Chondrocyte (in vitro differentiated cells): ENCODE measurements at regions not wholly inside any gene's neighbourhood (a gene's known extent, or its start where the extent isn't known, plus 50 kb on each side); places are given as distances from the start of the nearest gene placed in this dataset.
"Not testable (repeated sequence)": the region's sequence is repeated elsewhere in the genome, so short reads cannot be mapped to it uniquely, and the experiment has no call there.

Experiments used
- DNase-seq: peaks from one replicate; pipeline ENCODE4 v3.0.0; 2021; ENCODE audit warnings: mixed read lengths, low spot score
- H3K27ac Mint-ChIP-seq: one replicate; pipeline ENCODE4 v1.8.0; 2021; ENCODE audit warnings: mild to moderate bottlenecking, moderate library complexity, mixed read lengths; ENCODE audit not compliant: unreplicated experiment
- H3K27me3 Mint-ChIP-seq: 2 replicates; pipeline ENCODE4 v1.8.0; 2021; ENCODE audit warnings: low read depth, mixed read lengths
- H3K36me3 Mint-ChIP-seq: 2 replicates; pipeline ENCODE4 v1.8.0; 2021; ENCODE audit warnings: low read depth, mixed read lengths
- H3K4me1 Mint-ChIP-seq: 2 replicates; pipeline ENCODE4 v1.8.0; 2021; ENCODE audit warnings: low read depth, mild to moderate bottlenecking, mixed read lengths
- H3K4me3 Mint-ChIP-seq: one replicate; pipeline ENCODE4 v1.8.0; 2021; ENCODE audit warnings: mild to moderate bottlenecking, moderate library complexity, mixed read lengths; ENCODE audit not compliant: unreplicated experiment
- H3K9me3 Mint-ChIP-seq: 2 replicates; pipeline ENCODE4 v1.8.0; 2021; ENCODE audit warnings: low read depth, mixed read lengths
- TF ChIP-seq, protein P1 (sequence below): fragments of 200-600 bp; sonication (generic); IDR thresholded peaks from 2 replicates; pipeline ENCODE4 v1.5.0; 2021; ENCODE audit warnings: antibody characterized with exemption, mild to moderate bottlenecking, moderate library complexity

DNA sequence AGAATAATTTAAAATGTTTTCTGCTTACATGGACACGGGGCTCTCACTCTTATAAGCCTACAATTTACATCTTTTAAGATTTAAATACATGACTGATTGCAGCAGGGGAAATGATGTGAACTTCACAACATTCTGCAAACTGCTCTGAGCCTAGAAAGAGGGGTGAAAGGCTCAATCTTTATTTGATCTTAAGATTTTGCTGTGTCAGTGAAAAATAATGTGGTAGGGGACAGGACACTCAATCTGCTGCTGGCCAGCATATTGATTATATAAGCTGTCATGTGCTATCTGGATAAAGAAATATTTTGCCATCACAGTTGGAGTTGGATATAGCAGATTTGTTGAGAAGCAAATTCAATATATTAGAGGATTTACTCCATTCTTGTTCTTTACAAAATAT is 2210.5 kb downstream of the PCDH7 start:
- no peaks in the 10 kb centered on the region for H3K27me3 Mint-ChIP-seq
- no peak overlapping the region for H3K27ac Mint-ChIP-seq
- no peaks in the 10 kb centered on the region for H3K36me3 Mint-ChIP-seq
- no peaks in the 10 kb centered on the region for H3K9me3 Mint-ChIP-seq
- no peak overlapping the region for H3K4me3 Mint-ChIP-seq
- peaks cover 24% of the 10 kb centered on the region for H3K4me1 Mint-ChIP-seq
- DNase-seq: no peak
- TF ChIP-seq, protein P1, sequence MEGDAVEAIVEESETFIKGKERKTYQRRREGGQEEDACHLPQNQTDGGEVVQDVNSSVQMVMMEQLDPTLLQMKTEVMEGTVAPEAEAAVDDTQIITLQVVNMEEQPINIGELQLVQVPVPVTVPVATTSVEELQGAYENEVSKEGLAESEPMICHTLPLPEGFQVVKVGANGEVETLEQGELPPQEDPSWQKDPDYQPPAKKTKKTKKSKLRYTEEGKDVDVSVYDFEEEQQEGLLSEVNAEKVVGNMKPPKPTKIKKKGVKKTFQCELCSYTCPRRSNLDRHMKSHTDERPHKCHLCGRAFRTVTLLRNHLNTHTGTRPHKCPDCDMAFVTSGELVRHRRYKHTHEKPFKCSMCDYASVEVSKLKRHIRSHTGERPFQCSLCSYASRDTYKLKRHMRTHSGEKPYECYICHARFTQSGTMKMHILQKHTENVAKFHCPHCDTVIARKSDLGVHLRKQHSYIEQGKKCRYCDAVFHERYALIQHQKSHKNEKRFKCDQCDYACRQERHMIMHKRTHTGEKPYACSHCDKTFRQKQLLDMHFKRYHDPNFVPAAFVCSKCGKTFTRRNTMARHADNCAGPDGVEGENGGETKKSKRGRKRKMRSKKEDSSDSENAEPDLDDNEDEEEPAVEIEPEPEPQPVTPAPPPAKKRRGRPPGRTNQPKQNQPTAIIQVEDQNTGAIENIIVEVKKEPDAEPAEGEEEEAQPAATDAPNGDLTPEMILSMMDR: no peak

DNA sequence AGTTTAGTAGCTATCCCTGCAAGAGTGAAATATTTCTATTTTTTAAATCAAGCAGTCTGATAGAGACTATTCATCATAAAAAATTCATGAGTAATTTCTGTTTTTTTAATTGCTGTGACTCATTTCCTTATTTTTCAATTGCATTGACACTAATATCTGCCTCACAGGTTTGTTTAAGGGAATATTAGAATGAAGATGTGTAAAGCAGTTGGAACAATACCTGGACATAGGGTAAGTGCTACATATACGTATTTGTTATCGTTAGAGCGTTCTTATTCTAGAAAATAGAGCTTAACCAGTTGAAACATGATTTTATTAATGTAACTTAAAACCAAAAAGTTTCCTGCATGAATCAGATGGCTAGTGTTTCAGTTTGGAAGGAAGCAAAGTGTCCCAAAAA is 2211.3 kb downstream of the PCDH7 start:
- Mint-ChIP-seq H3K27me3 (no peaks in the 10 kb centered on the region), H3K4me1 (peaks cover 24% of the 10 kb centered on the region), H3K27ac (no peak overlapping the region), H3K4me3 (no peak overlapping the region), H3K36me3 (no peaks in the 10 kb centered on the region), H3K9me3 (no peaks in the 10 kb centered on the region)
- no peak for DNase-seq
- TF ChIP-seq, protein P1: no peak

DNA sequence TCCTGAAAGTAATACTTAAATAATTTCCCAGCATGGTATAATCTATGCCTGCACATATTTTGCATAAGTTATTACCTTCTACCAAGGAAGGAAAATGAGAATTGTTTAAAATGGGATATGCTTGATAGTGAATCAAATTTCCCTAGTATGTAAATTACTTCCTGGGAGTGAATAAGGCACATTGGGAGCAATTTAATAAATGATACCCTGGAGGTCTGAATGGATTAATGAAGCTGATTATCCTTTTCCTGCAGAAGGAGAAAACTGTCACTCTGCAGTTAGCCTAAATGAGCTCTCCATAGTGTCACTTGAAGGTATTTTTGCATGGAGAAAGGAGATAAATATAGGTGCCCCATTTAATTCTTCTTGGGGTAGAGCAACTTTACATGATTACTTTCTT is 2212.0 kb downstream of the PCDH7 start:
- H3K36me3 Mint-ChIP-seq: no peaks in the 10 kb centered on the region
- TF ChIP-seq, protein P1: no peak
- no peak overlapping the region for H3K27ac Mint-ChIP-seq
- DNase-seq: no peak
- H3K27me3 Mint-ChIP-seq: no peaks in the 10 kb centered on the region
- H3K4me1 Mint-ChIP-seq: peaks cover 24% of the 10 kb centered on the region
- H3K4me3 Mint-ChIP-seq: no peak overlapping the region
- no peaks in the 10 kb centered on the region for H3K9me3 Mint-ChIP-seq

DNA sequence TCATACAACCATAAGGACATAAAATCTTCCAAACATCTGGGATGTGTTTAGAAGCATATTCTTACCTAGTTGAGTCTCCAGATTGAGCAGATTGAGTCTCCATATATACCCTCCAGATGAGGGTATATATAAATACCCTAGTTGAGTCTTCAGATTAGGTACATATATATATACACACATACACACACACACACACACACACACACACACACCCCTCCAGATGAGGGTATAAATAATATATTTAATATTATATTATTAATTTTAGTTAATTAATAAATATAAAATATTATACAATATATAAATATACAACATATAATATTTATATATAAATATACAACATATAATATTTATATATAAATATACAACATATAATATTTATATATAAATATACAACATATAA is 2219.1 kb downstream of the PCDH7 start:
- H3K27me3 Mint-ChIP-seq, H3K4me1 Mint-ChIP-seq, H3K4me3 Mint-ChIP-seq, DNase-seq, H3K27ac Mint-ChIP-seq, H3K36me3 Mint-ChIP-seq: not testable (repeated sequence)
- H3K9me3 Mint-ChIP-seq: peaks cover 15% of the 10 kb centered on the region

DNA sequence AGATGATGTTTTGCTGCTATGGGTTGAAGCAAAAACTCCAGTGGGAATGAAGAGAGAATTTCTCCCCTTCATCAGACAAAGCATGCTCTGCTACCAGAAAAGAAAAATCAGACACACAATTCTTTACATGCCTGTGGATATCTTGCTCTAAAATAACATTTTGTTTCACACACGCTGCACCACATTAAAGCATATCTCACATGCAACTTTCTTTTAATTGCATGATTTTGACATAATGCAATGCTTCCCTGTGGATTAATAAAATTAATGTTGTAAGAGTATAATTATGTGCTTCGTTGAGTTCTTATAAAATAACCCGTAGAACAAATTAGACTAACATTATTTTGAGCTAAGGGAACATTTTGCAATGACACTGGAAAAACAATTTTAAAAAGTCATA is 2230.7 kb downstream of the PCDH7 start:
- Mint-ChIP-seq H3K27me3 (no peaks in the 10 kb centered on the region), H3K4me1 (no peaks in the 10 kb centered on the region), H3K36me3 (peaks cover 4% of the 10 kb centered on the region), H3K27ac (no peak overlapping the region), H3K4me3 (no peak overlapping the region), H3K9me3 (peaks cover 16% of the 10 kb centered on the region)
- TF ChIP-seq, protein P1: no peak
- no peak for DNase-seq

DNA sequence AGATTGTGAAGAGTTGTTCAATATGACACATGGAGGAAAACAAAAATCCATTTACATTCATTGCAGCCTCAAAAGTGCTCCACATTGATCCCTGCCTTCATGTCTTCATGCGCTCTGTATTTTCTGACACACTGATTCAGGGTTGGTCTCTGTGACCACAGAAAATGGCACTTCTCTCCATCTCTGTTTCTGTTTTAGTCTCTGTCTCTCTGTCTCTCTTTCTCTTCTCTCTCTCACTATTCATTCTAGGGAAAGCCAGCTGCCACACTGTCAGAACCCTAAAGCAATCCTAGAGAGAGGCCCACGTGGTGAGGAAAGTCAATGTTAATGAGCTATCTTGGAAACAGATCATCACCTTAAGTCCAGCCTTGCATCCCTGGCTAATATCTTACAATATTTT is 2238.4 kb downstream of the PCDH7 start:
- no peaks in the 10 kb centered on the region for H3K36me3 Mint-ChIP-seq
- H3K27ac Mint-ChIP-seq: no peak overlapping the region
- H3K9me3 Mint-ChIP-seq: no peaks in the 10 kb centered on the region
- no peaks in the 10 kb centered on the region for H3K4me1 Mint-ChIP-seq
- TF ChIP-seq, protein P1: no peak
- H3K27me3 Mint-ChIP-seq: no peaks in the 10 kb centered on the region
- DNase-seq: no peak
- no peak overlapping the region for H3K4me3 Mint-ChIP-seq
